ENCODE measurements at regions not wholly inside any gene's neighbourhood (a gene's known extent, or its start where the extent isn't known, plus 50 kb on each side); places are given as distances from the start of the nearest gene placed in this dataset.

DNA sequence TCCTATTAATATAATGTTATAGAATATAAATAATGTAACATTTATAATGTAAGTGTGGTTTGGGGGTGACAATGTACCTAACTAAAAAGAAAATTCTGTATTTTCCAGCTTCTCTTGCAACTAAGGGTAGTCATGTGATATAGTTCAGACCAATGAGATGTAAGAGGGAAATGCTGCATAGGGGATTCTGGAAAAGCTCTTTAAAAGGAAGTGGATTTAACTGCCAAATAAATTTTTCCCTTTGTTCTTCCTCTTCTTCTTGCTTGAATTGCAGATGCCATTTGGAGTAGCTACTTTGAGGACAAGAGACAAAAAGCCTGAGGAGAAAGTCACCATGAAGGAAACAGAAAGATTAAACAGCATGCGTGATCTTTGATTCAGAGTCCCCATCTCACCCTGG lies 194.3 kb downstream of the PTEN start:
- no peak overlapping the region for H3K4me3 ChIP-seq (ENCODE audit: low read depth, low read length)
- no peak for DNase-seq (ENCODE audit: low read depth)

GRCh38 chr10:88058750-88059149 lies 195.3 kb downstream of the PTEN start:
- no peak overlapping the region for H3K4me3 ChIP-seq (ENCODE audit: low read depth, low read length)
- no peak for DNase-seq (ENCODE audit: low read depth)
- no peak for TF ChIP-seq CTCF (IDR thresholded peaks at IDR 0.05; ENCODE audit: control insufficient read depth, extremely low read depth, insufficient read depth)

More for the DNA sequence above, 194.3 kb downstream of the PTEN start:
- TF ChIP-seq CTCF (IDR thresholded peaks at IDR 0.05; ENCODE audit: control insufficient read depth, extremely low read depth, insufficient read depth) = no peak

- no peak for DNase-seq (ENCODE audit: low read depth)
- no peak overlapping the region for H3K4me3 ChIP-seq (ENCODE audit: low read depth, low read length)
- no peak for TF ChIP-seq CTCF (IDR thresholded peaks at IDR 0.05; ENCODE audit: control insufficient read depth, extremely low read depth, insufficient read depth)
Observed at GRCh38 chr10:88059190-88059589, 195.8 kb downstream of the PTEN start.

DNA sequence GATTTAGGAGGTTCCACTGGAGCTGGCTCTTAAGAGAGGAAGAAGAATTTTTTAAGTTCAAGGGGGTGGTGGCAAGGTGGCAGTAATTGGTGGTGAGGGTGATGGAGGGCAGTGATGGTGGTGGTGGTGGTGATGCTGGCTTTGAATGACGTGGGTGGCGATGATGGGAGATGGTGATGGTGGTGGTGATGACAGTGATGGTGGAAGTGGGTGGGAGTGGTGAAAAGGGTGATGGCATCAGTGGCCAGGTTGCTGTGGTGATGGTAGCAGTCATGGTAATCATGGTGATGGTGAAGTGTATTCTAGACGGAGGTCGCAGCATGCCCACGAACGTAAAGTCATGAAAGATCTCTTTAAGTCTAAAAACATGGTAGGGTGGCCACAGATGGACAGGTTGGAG lies 197.3 kb downstream of the PTEN start:
- no peak for TF ChIP-seq CTCF (IDR thresholded peaks at IDR 0.05; ENCODE audit: control insufficient read depth, extremely low read depth, insufficient read depth)
- no peak overlapping the region for H3K4me3 ChIP-seq (ENCODE audit: low read depth, low read length)
- no peak for DNase-seq (ENCODE audit: low read depth)

DNA sequence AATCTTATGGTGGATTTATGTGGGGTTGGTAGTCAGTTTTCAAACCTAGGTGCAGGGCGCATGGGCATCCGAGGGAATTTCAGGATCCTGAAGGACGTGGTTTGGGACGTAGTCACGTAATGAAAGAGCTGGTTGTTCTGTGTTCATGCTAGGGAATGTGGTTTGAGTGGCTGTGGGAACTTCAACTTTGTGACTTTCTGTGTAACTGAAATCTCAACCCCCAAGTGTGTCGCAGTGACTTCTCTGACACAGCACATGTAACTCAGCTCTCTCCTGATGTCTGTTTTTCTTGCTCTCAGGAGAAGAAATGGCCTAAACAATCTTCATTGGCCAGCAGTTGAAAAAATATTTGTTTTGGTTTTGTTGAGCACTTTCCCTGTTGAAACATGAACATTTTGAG lies 199.0 kb downstream of the PTEN start:
- no peak overlapping the region for H3K4me3 ChIP-seq (ENCODE audit: low read depth, low read length)
- TF ChIP-seq CTCF (IDR thresholded peaks at IDR 0.05; ENCODE audit: control insufficient read depth, extremely low read depth, insufficient read depth) = no peak
- DNase-seq (ENCODE audit: low read depth) = no peak

DNA sequence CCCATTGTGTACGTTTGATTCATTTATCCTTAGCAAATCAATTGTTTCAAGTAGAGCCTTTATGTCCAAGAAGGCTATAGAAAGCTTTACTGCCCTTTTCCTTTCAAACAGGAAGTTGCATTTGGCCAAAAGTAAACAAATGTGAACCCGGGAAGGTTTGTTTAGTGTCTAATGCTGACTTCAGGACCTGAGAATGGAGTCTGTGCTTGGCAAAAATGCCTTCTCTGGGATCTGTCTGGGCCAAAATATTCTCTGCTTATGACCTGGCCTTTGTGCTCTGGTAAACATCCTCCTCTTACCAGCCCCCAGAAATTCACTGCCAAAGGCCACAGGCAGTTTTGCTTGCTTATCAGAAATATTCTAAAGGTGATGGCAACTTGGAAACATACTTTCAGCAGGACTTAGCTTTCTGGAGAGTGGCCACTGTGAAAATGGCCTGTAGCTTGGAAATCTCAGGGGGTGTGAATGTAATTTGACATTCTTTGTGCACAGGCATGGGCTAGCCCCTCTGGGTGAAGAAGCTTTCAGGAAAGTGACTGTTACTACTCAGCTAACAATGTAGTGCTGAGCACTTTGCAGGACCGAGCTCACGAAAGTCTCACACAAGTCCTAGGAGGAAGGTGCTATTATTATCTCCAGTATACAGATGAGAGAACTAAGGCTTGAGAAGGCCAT lies 199.5 kb downstream of the PTEN start:
- DNase-seq (ENCODE audit: low read depth) = no peak
- no peak overlapping the region for H3K4me3 ChIP-seq (ENCODE audit: low read depth, low read length)
- no peak for TF ChIP-seq CTCF (IDR thresholded peaks at IDR 0.05; ENCODE audit: control insufficient read depth, extremely low read depth, insufficient read depth)

Data from LNCaP clone FGC (cell line).